ENCODE measurements at regions not wholly inside any gene's neighbourhood (a gene's known extent, or its start where the extent isn't known, plus 50 kb on each side); places are given as distances from the start of the nearest gene placed in this dataset.

DNA sequence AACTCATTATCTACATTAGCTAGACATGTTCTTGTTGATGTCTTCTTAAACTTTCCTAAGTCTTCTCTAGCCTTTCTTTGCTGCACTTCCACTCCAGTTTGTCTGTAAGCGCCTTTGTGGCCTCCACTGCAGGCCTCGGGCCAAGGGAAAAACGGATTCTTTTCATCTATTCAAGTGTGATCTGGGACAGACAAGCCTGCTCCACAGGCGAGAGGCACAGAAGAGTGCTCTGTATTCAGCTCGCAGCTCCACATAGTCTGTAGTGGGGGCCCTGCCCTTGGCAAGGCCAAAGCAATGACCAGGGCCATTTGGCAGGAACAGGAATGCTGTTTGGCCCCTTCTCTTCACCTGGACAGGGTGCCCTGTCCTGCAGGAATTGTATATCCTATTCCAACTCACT is 84.1 kb upstream of the BARX2 start:
- DNase-seq (ENCODE audit: low read depth in 2 of 2) = no peak

DNA sequence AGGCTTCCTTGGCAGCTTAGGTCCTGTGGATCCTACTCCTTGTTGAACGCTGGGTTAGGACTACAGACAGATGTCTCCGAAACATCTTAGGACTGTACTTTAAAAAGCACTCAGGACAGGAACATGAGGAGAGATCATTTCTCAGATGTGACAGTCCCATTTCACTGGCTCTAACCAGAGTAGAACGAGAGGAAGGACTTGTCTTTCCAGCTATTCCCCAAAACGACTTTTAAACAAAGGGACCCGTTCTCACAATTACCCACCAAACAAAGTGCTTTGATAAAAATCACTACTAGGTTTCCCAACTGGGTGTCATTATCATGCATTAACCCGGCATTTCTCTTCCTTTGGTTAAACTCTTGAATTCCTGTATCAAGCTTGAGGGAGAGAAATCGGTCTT is 84.7 kb upstream of the BARX2 start:
- DNase-seq (ENCODE audit: low read depth in 2 of 2) = no peak

DNA sequence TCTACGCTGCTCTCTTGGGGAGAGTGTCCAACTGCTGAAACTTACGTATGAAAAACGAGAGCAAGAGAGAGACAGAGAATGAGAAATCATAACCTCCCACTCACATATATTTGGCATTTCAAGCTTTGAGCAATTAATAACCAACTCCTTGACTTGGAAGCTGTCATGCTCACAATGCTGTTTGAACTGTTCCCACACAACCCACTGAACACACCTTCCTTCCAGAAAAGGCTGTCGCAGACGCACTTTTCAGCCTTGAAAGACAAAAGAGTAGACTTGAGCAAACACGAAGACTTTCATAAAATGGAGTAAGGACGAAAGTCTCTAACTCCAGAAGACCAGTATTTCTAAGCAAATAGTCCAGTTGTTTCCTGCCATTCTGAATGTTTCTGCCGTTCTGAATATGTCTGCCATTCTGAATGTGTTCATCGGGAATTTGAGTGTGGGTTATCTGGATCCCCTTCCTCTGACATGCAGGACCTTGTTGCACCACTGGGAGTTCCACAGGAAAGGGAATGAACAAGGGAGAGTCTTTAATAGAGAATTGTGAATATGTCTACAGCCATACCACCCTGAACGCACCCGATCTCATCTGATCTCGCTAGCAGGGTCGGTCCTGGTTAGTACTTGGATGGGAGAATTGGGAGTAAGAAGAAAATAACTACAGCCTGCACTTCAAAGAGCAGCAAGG is 86.2 kb upstream of the BARX2 start:
- DNase-seq (ENCODE audit: low read depth in 2 of 2) = no peak

DNA sequence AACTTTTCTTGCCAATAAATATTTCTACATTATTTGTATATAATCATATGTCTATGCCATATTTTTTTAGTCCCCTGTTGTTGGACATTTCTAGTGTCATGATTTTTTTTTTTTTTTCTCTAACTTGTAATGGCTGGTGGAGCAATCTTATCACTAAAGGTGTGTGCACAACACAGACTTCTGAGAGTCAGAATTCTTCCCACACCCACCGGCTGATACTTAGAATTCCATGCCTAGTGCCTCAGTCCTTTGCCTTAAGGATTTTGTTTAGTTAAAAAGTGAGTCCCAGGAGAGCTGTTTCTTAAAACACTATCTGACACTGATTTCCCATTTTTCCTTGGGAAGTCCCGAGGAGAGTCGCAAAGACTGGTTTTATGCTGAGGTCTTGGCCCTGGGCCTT is 87.7 kb upstream of the BARX2 start:
- DNase-seq (ENCODE audit: low read depth in 2 of 2) = no peak

DNA sequence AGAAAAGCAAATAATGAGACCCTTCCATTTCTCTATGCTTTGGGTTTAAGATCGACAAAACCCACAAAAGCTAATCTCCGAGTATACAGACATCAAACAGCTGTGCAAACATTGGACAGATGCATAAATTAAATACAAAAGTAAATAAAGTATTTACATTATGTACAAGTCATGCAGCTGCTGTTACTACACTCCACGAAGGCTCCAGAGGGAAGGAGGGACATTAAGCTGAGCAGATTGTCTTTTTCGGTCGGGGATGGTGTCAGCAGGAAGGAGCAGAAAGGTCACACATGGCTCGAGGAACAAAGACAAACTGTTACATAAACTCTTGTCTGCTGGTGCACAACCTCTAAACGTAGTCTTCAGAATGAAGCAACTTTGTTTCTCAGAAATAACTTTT is 88.8 kb upstream of the BARX2 start:
- no peak for DNase-seq (ENCODE audit: low read depth in 2 of 2)

DNA sequence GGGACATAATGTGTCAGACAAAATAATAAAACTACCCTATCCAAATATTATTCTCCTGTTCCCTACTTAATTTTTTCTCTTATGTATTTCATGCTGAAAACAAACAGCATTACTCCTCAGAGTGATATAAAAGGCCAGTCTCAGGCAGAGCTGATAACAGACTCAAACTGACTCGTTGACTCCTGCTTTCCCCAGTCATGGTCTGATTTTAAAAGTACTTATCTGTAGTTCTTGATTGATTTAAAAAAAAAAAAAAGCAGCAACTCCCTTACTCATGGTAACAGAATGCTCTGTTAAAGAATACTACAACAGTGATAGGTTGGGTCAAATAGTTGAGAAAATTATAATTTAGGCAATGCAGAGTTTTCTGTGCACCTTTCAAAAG is 90.3 kb upstream of the BARX2 start:
- no peak for DNase-seq (ENCODE audit: low read depth in 2 of 2)

DNA sequence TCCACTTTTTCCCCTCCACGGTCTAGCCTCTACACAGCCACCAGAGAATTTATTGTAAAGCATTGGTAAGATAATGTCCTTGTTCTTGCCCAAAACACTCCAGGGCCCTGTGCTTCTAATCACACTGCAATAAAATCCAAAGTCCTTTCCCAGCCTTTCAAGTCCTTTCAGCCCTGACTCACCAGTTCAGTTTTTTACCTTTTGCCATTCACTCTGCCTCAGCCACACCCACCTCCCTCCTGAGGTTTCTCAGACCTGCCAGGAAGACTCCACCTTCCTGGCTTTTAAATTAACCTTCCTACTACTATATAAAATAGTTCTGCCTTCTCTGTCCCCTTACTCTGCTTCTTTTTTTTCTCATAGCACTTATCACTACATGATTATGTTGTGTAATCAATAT is 91.0 kb upstream of the ARHGAP32 start:
- no peak for DNase-seq (ENCODE audit: low read depth in 2 of 2)

DNA sequence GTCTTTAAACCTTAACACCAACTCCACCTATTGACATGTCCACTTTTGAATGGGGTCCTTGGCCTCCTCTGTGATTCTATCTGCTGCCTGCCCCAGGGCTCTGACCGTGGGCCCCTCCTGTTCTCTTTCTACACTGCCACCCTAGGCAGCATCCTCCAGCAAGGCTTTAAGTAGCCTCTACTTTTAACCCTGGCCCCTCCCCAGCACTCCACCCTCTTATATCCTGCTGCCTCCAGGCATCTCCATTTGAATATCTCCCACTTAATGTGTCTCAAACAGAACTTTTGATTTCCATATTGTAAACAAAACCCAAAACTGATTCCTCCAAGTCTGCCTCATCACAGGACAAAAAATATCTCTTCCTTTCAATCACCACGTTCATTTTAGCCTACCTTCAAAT is 90.5 kb upstream of the ARHGAP32 start:
- DNase-seq (ENCODE audit: low read depth in 2 of 2) = no peak

DNA sequence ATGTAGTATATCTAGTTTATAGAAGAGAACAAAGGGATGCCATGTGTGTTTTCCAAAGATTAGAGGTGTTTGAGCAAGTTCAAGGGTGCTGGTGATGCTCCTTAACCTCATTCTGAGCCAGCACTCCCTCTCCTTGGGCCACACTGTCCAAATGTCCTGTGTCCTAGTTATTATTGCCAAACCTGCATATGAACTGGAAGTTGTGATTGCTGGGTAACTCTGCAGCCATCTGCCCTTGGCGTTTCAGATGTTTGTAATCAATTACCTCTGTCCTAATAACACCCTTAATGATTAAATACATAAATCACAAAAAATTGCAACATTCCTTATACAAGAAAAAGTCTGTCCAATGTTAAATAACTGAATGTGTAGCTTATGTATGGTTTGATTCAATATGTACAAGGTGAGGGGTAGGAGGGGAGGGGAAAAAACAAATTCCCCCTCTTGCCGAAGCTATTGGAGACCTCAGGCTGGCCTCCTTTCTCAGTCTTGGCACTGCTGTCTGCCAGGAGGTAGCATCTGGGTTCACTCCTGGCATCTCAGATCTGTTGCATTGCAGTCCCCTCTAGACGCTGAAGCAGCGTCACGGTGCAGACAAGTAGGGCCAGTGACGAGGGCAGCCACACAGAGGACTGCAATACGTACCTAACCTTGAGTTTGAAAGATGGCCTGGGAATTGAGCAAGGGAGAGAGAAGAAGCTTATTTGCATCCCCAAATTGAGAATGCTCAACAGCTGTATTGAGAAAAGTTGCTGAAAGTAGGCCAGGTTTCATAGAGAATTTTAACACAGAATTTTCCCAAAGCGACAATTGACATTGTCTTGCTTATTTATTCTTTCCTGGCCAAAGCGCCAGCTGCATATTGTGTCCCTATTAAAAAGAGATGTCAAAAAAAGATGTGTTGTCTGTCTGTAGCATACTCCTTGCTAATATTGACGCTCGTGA is 89.6 kb upstream of the ARHGAP32 start:
- no peak for DNase-seq (ENCODE audit: low read depth in 2 of 2)

DNA sequence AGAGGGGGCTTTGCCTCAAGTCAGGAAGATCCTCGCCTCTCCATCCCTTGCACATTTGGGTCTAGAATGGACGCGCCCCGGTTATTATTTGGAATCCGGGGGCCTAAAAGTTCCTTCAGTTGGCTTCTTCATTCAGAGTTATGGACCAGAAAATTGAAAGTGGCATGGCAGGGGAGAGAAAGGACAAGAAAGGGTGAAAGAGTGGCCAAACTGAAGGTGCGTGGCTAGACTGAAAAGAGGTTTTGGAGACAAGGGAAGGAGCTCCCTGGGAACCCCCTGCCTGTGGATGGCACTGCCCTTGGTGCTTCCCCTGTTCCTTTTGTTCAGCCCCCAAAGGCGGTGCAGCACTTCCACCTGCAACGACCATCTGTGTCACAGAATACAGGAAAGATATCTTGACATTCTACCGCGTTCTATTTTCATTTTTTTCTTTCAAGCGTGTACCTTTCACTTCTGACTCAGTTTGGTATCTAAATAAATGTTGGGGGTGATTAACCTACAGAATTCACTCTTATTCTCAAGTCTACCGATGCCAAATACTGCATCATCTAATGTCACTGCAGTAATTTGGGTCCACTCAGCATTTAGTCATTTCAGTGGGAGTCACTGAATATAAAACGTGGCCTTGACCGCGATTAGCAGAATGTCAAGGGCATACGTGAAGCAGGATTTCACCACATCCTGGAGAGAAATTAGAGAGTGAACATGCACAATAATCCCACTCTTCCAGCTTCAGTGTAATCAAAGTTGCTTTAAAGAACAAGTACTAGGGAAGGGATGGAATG is 88.1 kb upstream of the ARHGAP32 start:
- no peak for DNase-seq (ENCODE audit: low read depth in 2 of 2)

DNA sequence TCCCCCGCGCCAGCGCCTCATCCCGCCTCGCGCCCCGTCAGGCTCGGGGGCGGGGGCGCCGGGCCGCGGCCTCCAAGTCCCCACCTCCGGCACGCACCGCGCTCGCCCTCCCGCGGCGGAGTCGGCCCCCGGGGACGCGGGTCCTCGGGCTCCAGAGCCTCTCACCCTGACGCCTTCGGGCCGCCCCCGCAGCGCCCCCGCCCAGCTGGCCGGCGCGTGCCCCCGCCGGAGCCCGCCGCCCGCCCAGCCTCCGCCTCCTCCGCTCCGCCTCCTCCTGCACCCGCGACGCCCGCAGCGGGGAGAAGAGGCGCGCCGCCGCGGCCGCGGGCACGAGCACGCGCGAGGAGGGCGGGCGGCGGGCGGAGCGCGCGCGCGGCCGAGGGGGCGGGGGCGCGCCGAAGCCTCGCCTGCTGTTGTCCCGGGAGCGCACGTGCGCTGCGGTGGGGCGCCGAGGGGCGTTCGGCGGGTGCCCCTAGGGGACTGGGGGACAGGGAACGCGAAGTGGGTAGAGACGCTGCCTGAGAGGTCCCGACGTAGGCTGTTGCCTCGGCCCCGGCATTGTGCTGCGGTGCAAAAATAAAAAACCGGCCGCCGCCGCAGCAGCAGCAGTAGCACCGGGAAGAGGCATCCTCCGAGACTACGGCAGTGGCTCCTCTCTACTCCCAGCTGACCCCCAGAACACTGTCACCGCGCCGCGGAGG is 87.4 kb upstream of the ARHGAP32 start:
- peak; percentile 45 to 47 for DNase-seq (ENCODE audit: low read depth in 2 of 2)

DNA sequence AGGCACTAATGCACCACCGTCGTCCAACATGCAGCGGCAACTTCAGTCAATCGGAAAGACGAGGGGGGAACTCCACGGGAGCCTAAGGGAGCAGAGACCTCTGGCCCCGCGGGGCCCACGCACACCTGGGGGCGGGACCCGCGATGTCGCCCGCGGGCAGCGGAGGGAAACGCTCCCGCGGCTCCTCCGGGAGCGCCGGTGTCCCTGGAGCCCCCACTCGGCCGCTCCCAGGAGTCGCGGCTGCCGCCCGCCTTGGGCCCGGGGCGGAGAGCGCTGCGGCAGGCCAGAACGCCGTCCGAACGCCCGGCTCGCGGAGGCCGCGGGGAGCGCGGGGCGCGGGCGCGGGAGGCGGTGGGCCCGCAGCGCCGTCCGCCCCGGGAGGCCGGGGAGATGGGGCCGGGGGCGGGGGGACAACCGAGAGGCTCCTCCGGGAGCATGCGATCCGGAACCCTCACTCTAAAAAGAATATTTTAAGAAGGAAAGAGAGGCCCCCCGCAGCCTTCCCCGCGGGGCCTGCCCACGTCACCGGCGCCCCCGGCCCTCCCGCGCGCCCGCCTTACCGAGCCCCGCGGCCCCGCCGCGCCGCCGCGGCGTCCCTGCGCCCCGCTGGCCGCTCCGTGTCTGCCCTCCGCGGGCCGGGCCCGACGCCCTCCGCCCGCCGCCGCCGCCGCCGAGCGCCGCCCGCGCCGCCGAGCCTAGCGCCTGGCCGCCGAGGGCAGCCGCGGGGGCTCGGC is 86.6 kb upstream of the ARHGAP32 start:
- DNase-seq (ENCODE audit: low read depth in 2 of 2) = no peak

DNA sequence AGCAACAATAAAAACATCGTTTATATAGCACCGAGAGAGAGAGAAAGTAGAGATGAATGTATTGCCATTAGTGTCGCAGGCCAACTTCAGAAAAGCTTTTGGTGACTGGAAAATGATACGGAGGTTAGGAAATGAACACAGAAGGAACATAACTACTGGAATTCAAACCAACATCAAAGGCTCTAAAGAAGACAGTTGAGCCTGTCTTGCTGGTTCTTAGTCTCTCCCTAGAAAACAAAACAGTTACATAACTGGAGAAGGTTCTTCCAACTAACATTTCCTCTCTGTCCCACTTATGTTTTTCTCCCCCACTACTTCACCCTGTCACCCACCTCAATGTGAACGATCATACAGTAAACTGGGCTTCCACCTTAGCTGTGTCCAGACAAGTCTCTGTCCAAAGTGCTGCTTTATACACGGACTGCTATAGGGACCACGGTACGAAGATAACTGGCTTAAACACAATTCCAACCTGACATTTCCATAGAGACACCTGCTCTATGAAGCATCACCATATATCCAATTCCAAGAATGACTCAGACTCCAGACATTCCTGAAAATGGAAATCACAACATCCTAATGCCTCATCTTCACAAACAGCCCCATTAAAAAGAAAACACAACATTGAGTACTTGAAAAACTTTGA is 85.2 kb upstream of the ARHGAP32 start:
- no peak for DNase-seq (ENCODE audit: low read depth in 2 of 2)

DNA sequence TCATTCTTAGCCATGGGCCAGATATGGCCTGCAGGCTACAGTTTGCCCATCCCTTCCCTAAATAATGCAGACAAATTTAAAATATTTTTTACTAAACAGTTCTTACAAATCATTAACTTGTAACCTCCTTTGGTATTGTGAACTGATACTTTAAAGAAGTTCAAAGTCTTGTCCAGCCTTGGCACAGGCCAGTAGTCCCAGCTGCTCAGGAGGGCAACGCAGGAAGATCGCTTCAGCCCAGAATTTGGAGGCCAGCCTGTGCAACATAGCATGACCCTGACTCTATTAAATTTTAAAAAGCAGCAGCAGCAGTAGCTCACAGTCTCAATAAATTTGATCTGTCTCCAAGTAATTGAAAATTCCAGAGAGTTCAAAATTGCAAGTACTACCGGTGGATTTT is 83.7 kb upstream of the ARHGAP32 start:
- no peak for DNase-seq (ENCODE audit: low read depth in 2 of 2)

DNA sequence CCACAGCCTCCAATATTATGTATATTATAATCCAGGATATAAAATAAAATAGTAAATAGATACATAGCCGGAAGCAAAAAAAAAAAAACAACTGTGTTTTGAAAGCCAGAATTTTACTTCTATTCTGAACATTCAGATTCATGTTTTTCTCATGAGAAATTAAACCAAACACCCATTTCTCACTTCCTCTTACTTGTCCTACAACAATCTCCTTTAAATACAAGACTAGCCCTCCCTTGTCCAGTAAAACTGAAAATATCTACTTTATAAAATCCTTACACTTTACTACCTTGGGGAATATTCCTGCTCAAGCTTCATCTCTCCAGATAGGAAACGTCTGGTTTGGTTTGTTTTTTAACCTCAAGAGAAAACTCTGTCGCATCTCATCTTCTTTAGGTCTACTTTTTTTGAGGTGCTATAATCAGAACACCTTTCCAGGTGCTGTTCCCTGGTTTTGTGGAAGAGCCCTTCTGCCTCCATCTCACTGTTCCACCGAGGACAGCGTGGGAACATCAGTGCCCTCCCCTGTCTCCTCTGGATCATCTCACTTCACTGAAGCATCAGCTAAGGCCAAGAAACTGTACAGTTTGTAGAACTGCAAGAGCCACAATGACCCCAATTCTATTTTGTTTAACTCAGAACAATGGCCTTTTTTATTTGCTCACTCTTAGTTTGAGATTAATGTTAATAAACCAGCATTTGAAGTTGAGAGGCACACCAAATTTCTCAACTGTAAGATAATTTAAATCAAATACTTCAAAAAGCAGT is 82.0 kb upstream of the ARHGAP32 start:
- DNase-seq (ENCODE audit: low read depth in 2 of 2) = no peak

DNA sequence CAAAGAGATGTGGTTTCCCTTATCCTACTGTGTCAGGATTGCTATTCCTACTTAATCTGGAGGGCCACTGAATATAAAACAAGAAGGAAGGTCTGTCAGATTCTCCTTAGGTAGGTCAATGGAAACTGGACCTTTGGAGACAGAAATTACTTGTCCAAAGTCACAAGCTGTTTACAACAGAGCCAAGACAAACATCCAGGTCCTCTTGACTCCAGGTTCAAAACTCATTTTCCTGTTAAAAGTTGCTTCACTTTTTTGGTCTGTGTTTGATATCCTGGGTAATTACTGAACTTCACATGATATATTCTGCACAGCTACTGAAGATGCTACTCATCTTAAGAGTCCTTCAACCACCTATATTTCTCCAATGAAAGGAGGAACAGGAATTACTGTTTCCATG is 81.2 kb upstream of the ARHGAP32 start:
- DNase-seq (ENCODE audit: low read depth in 2 of 2) = no peak

DNA sequence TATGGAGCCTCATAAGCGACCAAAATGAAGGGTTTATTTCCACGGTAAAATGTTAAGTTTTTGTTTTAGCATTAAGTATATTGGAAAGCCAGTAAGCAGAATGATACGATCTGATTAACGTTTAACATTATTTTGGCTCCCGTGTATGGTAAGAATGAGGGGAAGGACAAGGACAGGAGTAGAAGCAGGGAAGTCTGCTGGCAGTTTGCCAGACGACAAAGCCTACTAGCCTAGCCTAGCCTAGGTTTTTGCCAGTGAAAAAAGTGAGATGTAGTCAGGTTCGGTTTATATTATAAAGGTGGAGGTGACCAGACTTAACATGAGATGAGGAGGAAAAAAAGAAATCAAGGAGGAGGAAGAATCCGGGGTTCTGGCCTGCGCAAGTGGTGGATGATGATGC is 78.9 kb upstream of the ARHGAP32 start:
- DNase-seq (ENCODE audit: low read depth in 2 of 2) = no peak

DNA sequence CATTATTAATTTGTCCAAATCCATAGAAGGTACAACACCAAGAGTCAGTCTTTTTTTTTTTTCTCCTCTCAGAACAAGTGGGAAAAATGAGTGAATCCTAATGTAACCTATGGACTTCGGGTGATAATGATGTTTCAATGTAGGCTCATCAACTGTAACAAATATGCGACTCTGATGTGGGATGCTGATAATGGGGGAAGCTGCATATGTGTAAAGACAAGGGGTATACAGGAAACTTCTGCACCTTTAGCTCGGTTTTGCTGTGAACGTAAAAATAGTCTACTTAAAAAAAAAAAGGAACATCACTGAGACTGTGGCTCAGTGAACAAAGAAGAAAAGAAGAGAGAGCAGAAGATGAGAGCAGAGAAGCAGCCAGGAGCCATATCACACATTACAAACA is 78.3 kb upstream of the ARHGAP32 start:
- DNase-seq (ENCODE audit: low read depth in 2 of 2) = no peak

DNA sequence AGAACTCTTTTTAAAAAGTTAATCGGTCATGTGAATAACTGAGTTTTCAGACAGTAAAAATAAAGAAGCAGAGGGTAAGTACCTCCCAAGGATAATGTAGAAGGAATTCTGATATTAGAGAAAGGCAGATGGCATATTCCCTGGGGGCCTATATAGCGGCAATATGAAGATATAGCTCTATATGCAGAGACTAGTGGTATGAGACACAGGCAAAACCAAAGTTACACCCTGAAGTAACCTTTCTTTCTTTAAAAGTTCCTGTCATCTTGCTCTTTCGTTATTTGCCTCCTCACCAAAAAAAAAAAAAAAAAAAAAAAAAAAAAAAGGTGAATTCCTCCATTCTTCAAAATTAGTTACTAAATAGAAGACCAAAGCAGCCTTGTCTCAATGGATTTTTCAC is 76.2 kb upstream of the ARHGAP32 start:
- DNase-seq (ENCODE audit: low read depth in 2 of 2) = no peak

DNA sequence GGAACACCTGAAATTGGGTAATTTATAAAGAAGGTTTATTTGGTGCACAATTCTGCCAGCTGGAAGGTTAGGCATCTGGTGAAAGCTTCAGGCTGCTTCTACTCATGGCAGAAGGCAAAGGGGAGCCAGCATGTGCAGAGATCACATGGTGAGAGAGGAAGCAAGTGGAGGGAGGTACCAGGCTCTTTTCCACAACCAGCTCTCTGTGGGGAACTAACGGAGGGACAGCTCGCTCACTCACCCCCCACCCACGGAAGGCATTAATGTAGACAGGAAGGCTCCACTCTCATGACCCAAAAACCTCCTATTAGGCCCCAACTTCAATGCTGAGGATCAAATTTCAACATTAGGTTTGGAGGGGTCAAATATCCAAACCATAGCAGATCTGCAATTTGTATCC is 75.6 kb upstream of the ARHGAP32 start:
- no peak for DNase-seq (ENCODE audit: low read depth in 2 of 2)
